AG08396 (cell line): ENCODE measurements at regions not wholly inside any gene's neighbourhood (a gene's known extent, or its start where the extent isn't known, plus 50 kb on each side); places are given as distances from the start of the nearest gene placed in this dataset.

Experiments
- DNase-seq: peaks from one replicate; pipeline ENCODE4 v3.0.0; 2012; ENCODE audit warnings: low spot score, mixed read lengths

- DNase-seq: no peak
Measured at GRCh38 chr17:77572065-77572601, 386.4 kb upstream of the TNRC6C start.

DNA sequence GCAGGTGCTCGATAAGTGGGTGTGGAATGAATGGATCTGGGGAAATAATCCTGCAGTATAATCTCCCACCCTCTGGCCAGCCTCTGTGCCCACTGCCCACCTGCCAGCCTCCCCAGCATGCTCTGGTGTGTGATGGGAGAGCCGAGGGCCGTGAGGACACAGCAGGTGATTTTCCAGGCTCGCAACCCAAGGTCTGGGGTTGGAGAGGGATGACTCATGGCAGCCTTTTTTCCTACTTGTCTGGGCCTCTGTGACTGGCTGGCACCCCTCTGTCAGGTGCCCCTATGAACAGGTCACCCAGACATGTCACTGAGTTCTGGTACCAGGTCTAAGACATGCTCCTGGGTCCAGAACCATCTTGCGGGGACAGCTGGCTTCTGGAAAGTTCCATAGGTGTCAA lies 385.7 kb upstream of the TNRC6C start:
- no peak for DNase-seq

DNA sequence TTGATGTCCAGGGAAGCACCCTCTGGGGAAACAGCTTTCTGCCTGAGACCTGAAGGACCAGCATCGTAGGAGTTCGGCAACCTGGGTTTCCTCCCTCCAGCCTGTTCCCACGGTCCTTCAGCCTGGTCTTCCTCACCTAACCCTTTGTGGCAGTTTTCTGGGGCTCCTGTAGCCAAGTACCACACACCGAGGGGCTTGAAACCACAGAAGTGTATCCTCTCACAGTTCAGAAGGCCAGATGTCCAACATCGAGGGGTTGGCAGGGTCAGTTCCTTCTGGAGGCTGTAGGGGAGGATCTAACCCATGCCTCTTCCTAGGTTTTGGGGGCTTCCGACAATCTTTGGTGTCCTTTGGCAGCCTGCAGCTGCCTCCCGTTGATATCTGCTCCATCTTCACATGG lies 381.0 kb upstream of the TNRC6C start:
- DNase-seq: no peak

DNA sequence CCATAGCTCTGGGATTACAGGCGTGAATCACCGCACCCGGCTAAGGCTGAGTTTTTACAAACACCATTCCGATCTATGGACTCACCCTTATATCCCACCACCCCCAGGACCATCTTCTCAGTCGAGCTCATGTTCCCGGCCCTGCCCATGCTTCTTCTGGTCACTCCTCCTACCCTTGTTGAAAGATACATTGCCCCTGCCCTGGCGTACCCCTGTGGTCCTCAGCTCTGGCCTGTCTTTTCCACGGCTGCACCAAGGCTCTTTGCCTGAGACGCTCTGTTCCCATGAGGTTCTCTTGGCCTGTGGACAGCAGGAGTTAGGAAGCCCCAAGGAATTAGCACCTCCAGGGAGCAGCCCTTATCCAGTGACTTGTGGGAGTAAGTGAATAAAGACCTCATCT lies 379.4 kb upstream of the TNRC6C start:
- no peak for DNase-seq

DNA sequence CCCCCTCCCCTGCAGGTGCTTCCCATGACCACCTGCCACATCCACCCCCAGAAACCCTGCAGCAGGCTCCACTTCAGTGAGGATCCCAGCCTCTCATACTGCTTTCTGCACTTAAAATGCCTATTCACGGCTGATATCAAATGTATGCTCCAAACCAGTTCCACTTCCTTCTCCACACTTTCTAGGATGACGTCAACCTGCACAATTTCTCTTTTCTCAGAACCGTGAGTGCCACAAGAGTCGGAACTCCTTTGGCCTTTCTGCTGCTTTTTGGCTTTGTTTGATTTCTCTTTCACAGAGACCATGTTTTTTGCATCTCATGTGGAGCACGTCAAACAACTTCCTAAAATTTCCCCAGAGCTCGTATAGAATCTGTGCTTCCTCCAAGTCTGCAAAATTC lies 378.8 kb upstream of the TNRC6C start:
- DNase-seq: no peak

GRCh38 chr17:77580531-77581270 lies 377.8 kb upstream of the TNRC6C start:
- no peak for DNase-seq

DNA sequence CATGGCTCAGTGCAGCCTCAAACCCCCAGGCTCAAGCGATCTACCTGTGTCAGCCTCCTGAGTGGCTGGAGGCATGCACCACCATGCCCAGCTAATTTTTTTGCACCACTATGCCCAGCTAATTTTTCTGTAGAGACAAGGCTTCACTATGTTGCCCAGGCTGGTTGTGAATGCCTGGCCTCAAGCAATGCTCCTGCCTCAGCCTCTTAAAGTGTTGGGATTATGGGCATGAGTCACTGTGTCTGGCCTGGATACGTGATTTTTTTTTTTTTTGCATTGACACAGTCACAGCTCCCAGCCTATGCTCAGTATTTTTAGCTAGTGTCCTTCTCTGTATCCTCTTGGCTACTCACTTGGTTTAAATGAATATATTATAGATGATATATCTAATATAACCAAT lies 377.0 kb upstream of the TNRC6C start:
- DNase-seq: no peak

DNA sequence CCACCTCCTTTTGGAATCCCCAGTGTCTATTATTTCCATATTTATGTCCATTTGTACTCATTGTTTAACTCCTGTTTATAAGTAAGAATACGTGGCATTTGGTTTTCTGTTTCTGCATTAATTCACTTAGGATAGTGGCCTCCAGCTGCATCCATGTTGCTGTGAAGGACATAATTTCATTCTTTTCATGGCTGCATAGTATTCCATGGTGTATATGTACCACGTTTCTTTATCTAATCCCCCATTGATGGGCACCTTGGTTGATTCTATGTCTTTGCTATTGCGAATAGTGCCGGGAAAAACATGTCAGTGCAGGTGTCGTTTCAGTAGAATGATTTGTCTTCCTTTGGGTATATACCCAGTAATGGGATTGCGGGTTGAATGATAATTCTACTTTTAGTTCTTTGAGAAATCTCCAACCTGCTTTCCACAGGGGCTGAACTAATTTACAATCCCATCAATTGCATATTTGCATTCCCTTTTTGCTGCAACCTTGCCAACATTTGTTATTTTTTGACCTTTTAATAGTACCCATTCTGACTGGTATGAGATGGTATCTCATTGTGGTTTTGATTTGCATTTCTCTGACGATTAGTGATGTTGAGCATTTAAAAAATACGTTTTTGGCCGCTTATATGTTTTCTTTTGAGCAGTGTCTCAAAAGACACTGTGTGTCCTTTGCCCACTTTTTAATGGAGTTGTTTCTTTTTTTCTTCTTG lies 373.2 kb upstream of the TNRC6C start:
- no peak for DNase-seq

GRCh38 chr17:77590951-77591735 lies 367.4 kb upstream of the TNRC6C start:
- no peak for DNase-seq

DNA sequence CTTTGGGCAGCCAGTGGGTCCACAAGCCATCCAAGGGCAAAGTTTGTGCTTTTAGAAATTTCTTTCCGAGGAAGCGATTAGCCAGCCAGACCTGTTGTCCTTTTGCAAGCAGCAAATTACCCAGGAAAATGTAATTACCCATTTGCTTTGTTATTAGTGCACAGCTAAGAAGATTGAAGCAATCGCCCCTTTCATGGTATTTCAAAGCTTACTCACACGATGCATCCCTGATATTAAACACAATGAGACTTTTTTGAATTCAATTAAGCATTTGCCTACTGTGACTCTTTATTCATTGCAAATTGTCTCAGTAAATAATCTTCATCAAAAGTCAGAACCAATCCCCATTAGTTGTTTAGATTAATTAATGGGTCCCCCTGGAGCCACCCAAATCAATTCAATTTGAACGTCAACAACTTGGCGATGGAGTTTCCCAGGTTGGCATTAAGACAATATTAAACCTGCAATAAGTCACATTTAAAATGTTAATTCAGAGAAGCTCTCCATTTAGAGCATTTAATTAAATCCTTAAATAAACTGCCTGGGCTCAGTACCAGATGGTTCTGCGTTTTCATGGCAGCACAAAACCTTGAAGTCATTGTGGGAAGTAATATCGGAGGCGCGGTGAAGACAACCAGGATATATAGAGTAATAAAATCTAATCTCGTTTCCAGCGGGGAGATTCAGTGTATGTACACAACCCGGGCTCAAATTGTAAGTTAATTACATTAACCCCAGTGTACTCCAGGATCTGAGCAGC lies 366.2 kb upstream of the TNRC6C start:
- no peak for DNase-seq

- no peak for DNase-seq
Measured at GRCh38 chr17:77593081-77593480, 365.4 kb upstream of the TNRC6C start.

- no peak for DNase-seq
Measured at GRCh38 chr17:77594416-77595209, 363.9 kb upstream of the TNRC6C start.

GRCh38 chr17:77596491-77597417 lies 361.7 kb upstream of the TNRC6C start:
- no peak for DNase-seq

DNA sequence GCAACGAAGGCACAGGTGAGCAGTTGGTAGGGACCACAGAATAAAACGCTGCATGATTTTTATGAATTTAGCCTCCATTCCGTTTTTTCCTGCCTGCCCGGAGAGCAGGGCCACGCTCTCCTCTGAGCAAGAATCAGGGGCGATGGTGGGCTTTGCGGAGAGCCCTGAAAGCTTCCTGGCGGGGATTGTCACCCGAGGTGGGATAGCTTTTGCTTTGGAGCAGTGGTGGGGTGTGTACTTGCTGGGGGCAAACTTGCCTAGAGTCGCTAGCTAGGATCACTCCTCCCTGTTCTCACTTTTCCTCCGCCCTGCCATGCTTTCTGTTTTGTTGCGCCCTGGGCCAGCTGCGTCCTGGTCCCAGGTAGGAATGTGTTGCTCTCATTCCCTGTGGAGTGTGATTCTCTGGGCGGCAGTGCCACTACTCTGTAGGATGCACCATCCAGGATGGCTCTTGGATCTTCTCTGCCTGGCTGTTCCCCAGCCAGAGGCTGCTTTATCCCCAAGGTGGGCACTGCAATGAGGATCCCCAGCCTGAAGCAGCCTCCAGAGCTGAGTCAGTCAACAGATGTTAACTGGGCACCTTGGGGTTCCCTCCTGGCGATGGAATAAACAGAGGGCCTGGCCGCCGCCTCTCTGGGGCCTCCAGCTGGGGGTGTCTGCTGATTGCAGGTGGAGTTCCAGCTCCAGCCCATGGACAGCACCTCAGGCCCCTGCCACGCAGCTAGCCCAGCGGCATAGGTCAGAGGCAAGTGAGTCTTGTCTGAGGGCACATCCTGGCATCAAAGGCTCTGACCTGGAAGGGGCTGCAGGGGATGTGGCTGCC lies 360.9 kb upstream of the TNRC6C start:
- DNase-seq: no peak

DNA sequence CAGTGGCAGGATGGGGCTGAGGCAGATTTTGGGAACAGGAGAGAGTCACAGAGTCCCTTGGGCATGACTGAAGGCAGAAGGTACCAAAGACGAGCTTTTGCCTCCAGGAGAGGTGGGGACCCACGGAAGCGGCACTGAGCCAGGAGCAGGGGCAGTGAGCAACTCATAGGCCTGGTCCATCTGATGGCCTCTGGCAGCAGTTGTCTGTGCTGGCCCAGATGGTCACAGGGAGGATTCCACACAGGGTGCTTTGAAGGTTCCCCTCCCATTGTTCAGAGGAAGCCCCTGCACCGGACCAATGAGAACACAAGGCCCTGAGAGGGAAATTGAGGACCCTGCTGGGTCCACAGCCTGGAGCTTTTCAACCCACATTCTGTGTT lies 360.3 kb upstream of the TNRC6C start:
- no peak for DNase-seq

- DNase-seq: no peak
Measured at GRCh38 chr17:77599699-77600098, 358.8 kb upstream of the TNRC6C start.

DNA sequence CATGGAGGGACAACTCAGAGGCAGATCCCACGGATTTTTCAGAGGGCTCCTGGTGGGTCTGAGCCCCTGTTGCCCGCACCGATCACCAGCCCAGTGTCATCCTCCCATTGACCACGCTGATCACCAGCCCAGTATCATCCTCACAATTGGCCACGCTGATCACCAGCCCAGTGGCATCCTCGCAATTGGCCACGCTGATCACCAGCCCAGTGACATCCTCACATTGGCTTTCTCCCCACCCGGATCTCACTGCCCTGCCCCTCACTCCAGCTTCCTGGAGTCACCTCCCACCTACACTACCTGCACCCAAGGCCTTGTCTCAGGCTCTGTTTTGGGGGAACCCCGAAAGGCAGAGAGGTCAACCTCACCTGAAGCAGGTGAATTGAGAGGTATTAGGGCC lies 358.2 kb upstream of the TNRC6C start:
- DNase-seq: no peak

- DNase-seq: no peak
Measured at GRCh38 chr17:77601054-77601979, 357.2 kb upstream of the TNRC6C start.
